WTC11 (cell line): ENCODE measurements at regions not wholly inside any gene's neighbourhood (a gene's known extent, or its start where the extent isn't known, plus 50 kb on each side); places are given as distances from the start of the nearest gene placed in this dataset.

ENCODE experiments used
- ATAC-seq: fragments of 200-7000 bp; cut with Tn5 transposase; 2 replicates; pipeline ENCODE4 v1.10.0; 2021; ENCODE audit warnings: mild to moderate bottlenecking, moderate library complexity
- CTCF ChIA-PET: fragments of 300-600 bp; sonication (Branson Sonifier 250); formaldehyde crosslinking; loops from one replicate; lab custom pipeline; 2021; ENCODE audit warnings: antibody characterized with exemption; lab: Charles Lee
- POLR2A ChIA-PET: fragments of 350-600 bp; sonication (Branson Sonifier 250); formaldehyde crosslinking; loops from one replicate; lab custom pipeline; 2021; ENCODE audit warnings: antibody characterized with exemption; lab: Charles Lee
- DNase-seq: peaks from one replicate; pipeline ENCODE4 v3.0.0; 2021; ENCODE audit warnings: low spot score
- H3K27ac Mint-ChIP-seq: 2 replicates; pipeline ENCODE4 v1.8.0; 2021; ENCODE audit warnings: mixed read lengths
- H3K27me3 Mint-ChIP-seq: 2 replicates; pipeline ENCODE4 v1.8.0; 2021; ENCODE audit warnings: low read depth, mild to moderate bottlenecking, moderate library complexity, mixed read lengths
- H3K36me3 Mint-ChIP-seq: 2 replicates; pipeline ENCODE4 v1.8.0; 2021; ENCODE audit warnings: mixed read lengths
- H3K4me1 Mint-ChIP-seq: 2 replicates; pipeline ENCODE4 v1.8.0; 2022; ENCODE audit warnings: mixed read lengths
- H3K4me3 Mint-ChIP-seq: 2 replicates; pipeline ENCODE4 v1.8.0; 2021; ENCODE audit warnings: mild to moderate bottlenecking, moderate library complexity, mixed read lengths
- H3K9me3 Mint-ChIP-seq: 2 replicates; pipeline ENCODE4 v1.8.0; 2021; ENCODE audit warnings: mixed read lengths
- CTCF ChIP-seq: fragments of 200-600 bp; IDR thresholded peaks from 2 replicates; pipeline ENCODE4 v1.8.0; 2022; ENCODE audit warnings: antibody characterized with exemption
- E2F1 ChIP-seq: sonication (generic); formaldehyde crosslinking; IDR thresholded peaks from 2 replicates; pipeline ENCODE4 v1.8.0; 2022; ENCODE audit warnings: mild to moderate bottlenecking, missing genetic modification reagents
- ELF4 ChIP-seq: sonication (generic); formaldehyde crosslinking; IDR thresholded peaks from 2 replicates; pipeline ENCODE4 v1.8.1; 2022; ENCODE audit warnings: low read depth, mild to moderate bottlenecking, moderate library complexity, missing genetic modification reagents
- FOXK1 ChIP-seq: sonication (generic); formaldehyde crosslinking; IDR thresholded peaks from 2 replicates; pipeline ENCODE4 v1.8.0; 2022; ENCODE audit warnings: mild to moderate bottlenecking, moderate library complexity, missing genetic modification reagents
- GABPB1 ChIP-seq: sonication (generic); formaldehyde crosslinking; IDR thresholded peaks from 2 replicates; pipeline ENCODE4 v1.8.1; 2023; ENCODE audit warnings: mild to moderate bottlenecking, missing genetic modification reagents
- HMGA2 ChIP-seq: fragments of 250-450 bp; sonication (Bioruptor Pico); IDR thresholded peaks from 2 replicates; pipeline ENCODE4 v1.4.0; 2021; ENCODE audit warnings: mild to moderate bottlenecking, moderate library complexity
- IRF2 ChIP-seq: sonication (generic); formaldehyde crosslinking; IDR thresholded peaks from 2 replicates; pipeline ENCODE4 v1.8.0; 2022; ENCODE audit warnings: low read depth, missing genetic modification reagents, borderline replicate concordance
- KAT7 ChIP-seq: sonication (generic); formaldehyde crosslinking; IDR thresholded peaks from 2 replicates; pipeline ENCODE4 v1.8.1; 2023; ENCODE audit warnings: missing genetic modification reagents, mild to moderate bottlenecking, borderline replicate concordance
- NR1H2 ChIP-seq: sonication (generic); formaldehyde crosslinking; IDR thresholded peaks from 2 replicates; pipeline ENCODE4 v1.9.0; 2021; ENCODE audit warnings: mild to moderate bottlenecking, moderate library complexity, missing genetic modification reagents
- PRRX2 ChIP-seq: fragments of 250-450 bp; sonication (Bioruptor Pico); IDR thresholded peaks from 2 replicates; pipeline ENCODE4 v1.8.0; 2021; ENCODE audit warnings: mild to moderate bottlenecking
- RORB ChIP-seq: fragments of 250-450 bp; sonication (Bioruptor Pico); IDR thresholded peaks from 2 replicates; pipeline ENCODE4 v1.9.0; 2021; ENCODE audit warnings: mild to moderate bottlenecking
- TEAD1 ChIP-seq: sonication (generic); formaldehyde crosslinking; IDR thresholded peaks from 2 replicates; pipeline ENCODE4 v1.8.0; 2022; ENCODE audit warnings: mild to moderate bottlenecking, missing genetic modification reagents
- TP53 ChIP-seq: sonication (generic); formaldehyde crosslinking; IDR thresholded peaks from 2 replicates; pipeline ENCODE4 v1.8.1; 2023; ENCODE audit warnings: mild to moderate bottlenecking, missing genetic modification reagents
- ZMAT4 ChIP-seq: fragments of 250-450 bp; sonication (Bioruptor Pico); IDR thresholded peaks from 2 replicates; pipeline ENCODE4 v1.9.0; 2021; ENCODE audit warnings: mild to moderate bottlenecking
- TF ChIP-seq, protein P1 (sequence below): fragments of 250-450 bp; sonication (Bioruptor Pico); IDR thresholded peaks from 2 replicates; pipeline ENCODE4 v1.8.0; 2021; ENCODE audit warnings: mild to moderate bottlenecking
- TF ChIP-seq, protein P2 (sequence below): sonication (generic); formaldehyde crosslinking; conservative IDR thresholded peaks from 2 replicates; pipeline ENCODE4 v1.8.1; 2023; ENCODE audit warnings: mild to moderate bottlenecking, low read depth, missing genetic modification reagents, moderate library complexity
- TF ChIP-seq, protein P3 (sequence below): sonication (generic); formaldehyde crosslinking; IDR thresholded peaks from 2 replicates; pipeline ENCODE4 v1.8.0; 2022; ENCODE audit warnings: mild to moderate bottlenecking, missing genetic modification reagents

- H3K9me3 Mint-ChIP-seq: peaks cover 57% of the 10 kb centered on the region
- peaks cover 2% of the 10 kb centered on the region; the same call in 1 of the 2 replicates for H3K27me3 Mint-ChIP-seq
- TF ChIP-seq NR1H2 (no peak), RORB (no peak), E2F1 (CRISPR knock-in tag) (no peak), IRF2 (CRISPR knock-in tag) (no peak), TP53 (CRISPR knock-in tag) (no peak), CTCF (no peak), FOXK1 (CRISPR knock-in tag) (no peak), ZMAT4 (CRISPR knock-in tag) (no peak), GABPB1 (CRISPR knock-in tag) (no peak), TEAD1 (no peak), ELF4 (CRISPR knock-in tag) (no peak), HMGA2 (CRISPR knock-in tag) (no peak)
- TF ChIP-seq, protein P1, sequence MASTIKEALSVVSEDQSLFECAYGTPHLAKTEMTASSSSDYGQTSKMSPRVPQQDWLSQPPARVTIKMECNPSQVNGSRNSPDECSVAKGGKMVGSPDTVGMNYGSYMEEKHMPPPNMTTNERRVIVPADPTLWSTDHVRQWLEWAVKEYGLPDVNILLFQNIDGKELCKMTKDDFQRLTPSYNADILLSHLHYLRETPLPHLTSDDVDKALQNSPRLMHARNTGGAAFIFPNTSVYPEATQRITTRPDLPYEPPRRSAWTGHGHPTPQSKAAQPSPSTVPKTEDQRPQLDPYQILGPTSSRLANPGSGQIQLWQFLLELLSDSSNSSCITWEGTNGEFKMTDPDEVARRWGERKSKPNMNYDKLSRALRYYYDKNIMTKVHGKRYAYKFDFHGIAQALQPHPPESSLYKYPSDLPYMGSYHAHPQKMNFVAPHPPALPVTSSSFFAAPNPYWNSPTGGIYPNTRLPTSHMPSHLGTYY (CRISPR knock-in tag): no peak
- TF ChIP-seq, protein P2, sequence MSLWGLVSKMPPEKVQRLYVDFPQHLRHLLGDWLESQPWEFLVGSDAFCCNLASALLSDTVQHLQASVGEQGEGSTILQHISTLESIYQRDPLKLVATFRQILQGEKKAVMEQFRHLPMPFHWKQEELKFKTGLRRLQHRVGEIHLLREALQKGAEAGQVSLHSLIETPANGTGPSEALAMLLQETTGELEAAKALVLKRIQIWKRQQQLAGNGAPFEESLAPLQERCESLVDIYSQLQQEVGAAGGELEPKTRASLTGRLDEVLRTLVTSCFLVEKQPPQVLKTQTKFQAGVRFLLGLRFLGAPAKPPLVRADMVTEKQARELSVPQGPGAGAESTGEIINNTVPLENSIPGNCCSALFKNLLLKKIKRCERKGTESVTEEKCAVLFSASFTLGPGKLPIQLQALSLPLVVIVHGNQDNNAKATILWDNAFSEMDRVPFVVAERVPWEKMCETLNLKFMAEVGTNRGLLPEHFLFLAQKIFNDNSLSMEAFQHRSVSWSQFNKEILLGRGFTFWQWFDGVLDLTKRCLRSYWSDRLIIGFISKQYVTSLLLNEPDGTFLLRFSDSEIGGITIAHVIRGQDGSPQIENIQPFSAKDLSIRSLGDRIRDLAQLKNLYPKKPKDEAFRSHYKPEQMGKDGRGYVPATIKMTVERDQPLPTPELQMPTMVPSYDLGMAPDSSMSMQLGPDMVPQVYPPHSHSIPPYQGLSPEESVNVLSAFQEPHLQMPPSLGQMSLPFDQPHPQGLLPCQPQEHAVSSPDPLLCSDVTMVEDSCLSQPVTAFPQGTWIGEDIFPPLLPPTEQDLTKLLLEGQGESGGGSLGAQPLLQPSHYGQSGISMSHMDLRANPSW (CRISPR knock-in tag): no peak
- TF ChIP-seq, all 79 proteins: peak for 0
- Mint-ChIP-seq H3K4me1 (0 out of 2 replicates have a peak, but pooled peaks cover 2% of the 10 kb centered on the region), H3K27ac (no peak overlapping the region), H3K4me3 (no peak overlapping the region), H3K36me3 (peaks cover 24% of the 10 kb centered on the region)
- ChIA-PET CTCF (no interaction called here), POLR2A (no interaction called here)
- no peak for ATAC-seq
- no peak for DNase-seq
These were observed 113.5 kb upstream of the LRRN1 start for GRCh38 chr3:3685721-3686120.

DNA sequence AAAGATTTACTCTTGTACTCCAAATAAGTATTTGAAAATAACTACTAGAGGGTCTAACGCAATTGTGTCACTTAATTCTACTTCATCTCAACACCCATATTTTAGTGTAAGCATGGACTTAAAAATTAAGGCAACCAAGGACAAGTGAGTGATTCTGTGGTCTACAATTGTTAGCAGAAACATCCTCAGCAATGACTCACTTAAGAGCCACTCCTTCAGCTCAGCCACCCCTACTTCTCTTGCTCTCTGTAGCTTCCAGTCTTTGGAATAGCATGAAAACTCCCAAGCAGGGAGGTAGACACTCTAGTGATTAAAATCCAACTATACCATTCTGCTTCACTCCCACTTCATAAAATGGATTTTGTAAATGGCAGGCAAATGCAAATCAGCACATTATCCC lies 116.0 kb upstream of the LRRN1 start:
- Mint-ChIP-seq H3K4me1 (0 out of 2 replicates have a peak, but pooled peaks cover 2% of the 10 kb centered on the region), H3K27ac (no peak overlapping the region), H3K4me3 (no peak overlapping the region), H3K36me3 (peaks cover 27% of the 10 kb centered on the region), H3K9me3 (peaks cover 54% of the 10 kb centered on the region), H3K27me3 (peaks cover 2% of the 10 kb centered on the region; the same call in 1 of the 2 replicates)
- TF ChIP-seq PRRX2 (no peak), KAT7 (CRISPR knock-in tag) (no peak)
- TF ChIP-seq, protein P3, sequence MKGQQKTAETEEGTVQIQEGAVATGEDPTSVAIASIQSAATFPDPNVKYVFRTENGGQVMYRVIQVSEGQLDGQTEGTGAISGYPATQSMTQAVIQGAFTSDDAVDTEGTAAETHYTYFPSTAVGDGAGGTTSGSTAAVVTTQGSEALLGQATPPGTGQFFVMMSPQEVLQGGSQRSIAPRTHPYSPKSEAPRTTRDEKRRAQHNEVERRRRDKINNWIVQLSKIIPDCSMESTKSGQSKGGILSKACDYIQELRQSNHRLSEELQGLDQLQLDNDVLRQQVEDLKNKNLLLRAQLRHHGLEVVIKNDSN (CRISPR knock-in tag): no peak
- POLR2A ChIA-PET: no interaction called here
- ATAC-seq: no peak
- DNase-seq: no peak
- CTCF ChIA-PET: no interaction called here
